K562 (cell line): ENCODE measurements at regions not wholly inside any gene's neighbourhood (a gene's known extent, or its start where the extent isn't known, plus 50 kb on each side); places are given as distances from the start of the nearest gene placed in this dataset.

ENCODE experiments used
- ATAC-seq: fragments of 200-7000 bp; cut with Tn5 transposase; 3 replicates; pipeline ENCODE4 v1.9.1; 2020; ENCODE audit warnings: moderate library complexity
- BruUV-seq: library from RNA; stranded (reverse); fragments of 400-500 nt; replicated peaks from 2 replicates; lab custom pipeline; 2021; lab: Mats Ljungman, UMichigan
- CTCF ChIA-PET: fragments of 300-600 bp; formaldehyde crosslinking; extraction: SDS; loops from one replicate; lab custom pipeline; 2021; ENCODE audit warnings: low intra/inter-chr PET ratio; lab: Yijun Ruan, JAX
- POLR2A ChIA-PET: fragments of 300-600, 350-650 bp; sonication (Branson Sonifier 250); formaldehyde crosslinking; extraction: SDS; loops from one replicate; lab custom pipeline; 2021; ENCODE audit warnings: antibody characterized with exemption, inconsistent platforms; lab: Yijun Ruan, JAX
- DNase-seq, 4 experiments: peaks; one replicate each; pipeline versions ENCODE4 v3.0.0 to v3.0.0-alpha.2; 2011 to 2018; ENCODE audit warnings: low spot score in 3 of 4, mixed read lengths in 3 of 4; ENCODE audit errors: extremely low read depth in 1 of 4
- FAIRE-seq: peaks from 2 replicates; lab custom pipeline; 2011; peaks lifted over from hg19 to GRCh38; lab: Jason Lieb, UNC
- H2AFZ ChIP-seq: 2 replicates; pipeline ENCODE4 v1.6.0; 2011; ENCODE audit warnings: low read depth, low read length, control low read depth, inconsistent platforms
- H3K27ac ChIP-seq: fragments of 200-600 bp; 3 replicates; pipeline ENCODE4 v1.8.0; 2011; ENCODE audit warnings: low read depth, mild to moderate bottlenecking, control low read depth, inconsistent platforms, low read length, moderate library complexity, mixed read lengths; ENCODE audit errors: extremely low read depth
- H3K27me3 ChIP-seq, 2 experiments: fragments of 300-600 bp in 1 of 2; 2 replicates in 1 of 2; 3 replicates in 1 of 2; pipeline versions ENCODE4 v1.6.0 to v1.8.0; 2011; ENCODE audit warnings: inconsistent platforms in 2 of 2, low read length in 2 of 2, mild to moderate bottlenecking in 1 of 2, mixed read lengths in 1 of 2, moderate library complexity in 1 of 2; ENCODE audit not compliant: control insufficient read depth in 2 of 2, insufficient read depth in 2 of 2
- H3K36me3 ChIP-seq: fragments of 300-600 bp; 3 replicates; pipeline ENCODE4 v1.8.0; 2011; ENCODE audit warnings: mild to moderate bottlenecking, low read length, inconsistent platforms; ENCODE audit not compliant: control insufficient read depth, insufficient read depth
- H3K4me1 ChIP-seq, 2 experiments: fragments of 200-600 bp in 1 of 2; replicated peaks in 1 of 2; 2 replicates in 1 of 2; 3 replicates in 1 of 2; pipeline versions ENCODE4 v1.5.1 to v1.8.0; 2011; ENCODE audit warnings: inconsistent platforms in 2 of 2, low read length in 2 of 2, mild to moderate bottlenecking in 1 of 2, mixed read lengths in 1 of 2, moderate library complexity in 1 of 2; ENCODE audit not compliant: control insufficient read depth in 2 of 2, insufficient read depth in 2 of 2
- H3K4me2 ChIP-seq: 2 replicates; pipeline ENCODE4 v1.6.1; 2011; ENCODE audit warnings: low read length, control low read depth, inconsistent platforms, mixed read lengths; ENCODE audit not compliant: insufficient read depth
- H3K4me3 ChIP-seq: fragments of 200-600 bp; sonication (generic), shearing (Covaris generic); 2 replicates; pipeline ENCODE4 v1.5.1; 2016; ENCODE audit warnings: control low read depth, inconsistent platforms
- H3K79me2 ChIP-seq: fragments of 200-600 bp; 3 replicates; pipeline ENCODE4 v1.8.0; 2011; ENCODE audit warnings: low read length, inconsistent platforms; ENCODE audit not compliant: control insufficient read depth, insufficient read depth
- H3K9ac ChIP-seq, 2 experiments: 2 replicates each; pipeline versions ENCODE4 v1.6.0 to v1.6.1; 2011; ENCODE audit warnings: low read depth in 2 of 2, low read length in 2 of 2, control low read depth in 1 of 2, inconsistent platforms in 1 of 2, mild to moderate bottlenecking in 1 of 2, mixed read lengths in 1 of 2; ENCODE audit not compliant: insufficient read depth in 1 of 2
- H3K9me1 ChIP-seq: one replicate; pipeline ENCODE4 v1.6.0; 2011; ENCODE audit warnings: inconsistent platforms, mild to moderate bottlenecking, low read length, moderate library complexity; ENCODE audit not compliant: control insufficient read depth, insufficient read depth
- H3K9me3 ChIP-seq: replicated peaks from 2 replicates; pipeline ENCODE4 v1.5.1; 2011; ENCODE audit warnings: low read depth, low read length, inconsistent platforms; ENCODE audit not compliant: control insufficient read depth, insufficient read depth
- H4K20me1 ChIP-seq: replicated peaks from 2 replicates; pipeline ENCODE4 v1.6.1; 2011; ENCODE audit warnings: low read length, inconsistent platforms, mixed read lengths; ENCODE audit not compliant: control insufficient read depth, insufficient read depth
- BCLAF1 ChIP-seq, 2 experiments: fragments of 450-650 bp in 1 of 2; IDR thresholded peaks; 2 replicates each; pipeline ENCODE4 v1.6.1; 2011 to 2017; ENCODE audit warnings: low read depth in 2 of 2, antibody characterized with exemption in 1 of 2, borderline replicate concordance in 1 of 2, low read length in 1 of 2, mild to moderate bottlenecking in 1 of 2, mixed read lengths in 1 of 2; ENCODE audit not compliant: control insufficient read depth in 1 of 2
- ELF2 ChIP-seq: fragments of 250-450 bp; sonication (Bioruptor Pico); IDR thresholded peaks from 2 replicates; pipeline ENCODE4 v1.5.0; 2021; ENCODE audit warnings: mild to moderate bottlenecking
- FOXK2 ChIP-seq, 2 experiments: fragments of 450-650 bp; IDR thresholded peaks in 1 of 2; conservative IDR thresholded peaks in 1 of 2; 2 replicates each; pipeline ENCODE4 v1.6.1; 2016; ENCODE audit warnings: low read depth in 2 of 2, mild to moderate bottlenecking in 1 of 2
- HNRNPLL ChIP-seq: fragments of 200-400 bp; formaldehyde crosslinking; IDR thresholded peaks from 2 replicates; pipeline ENCODE4 v1.6.1; 2017; ENCODE audit warnings: low read length, low read depth, mild to moderate bottlenecking; ENCODE audit not compliant: poor library complexity, severe bottlenecking
- HOXB6 ChIP-seq: fragments of 250-450 bp; sonication (Bioruptor Pico); IDR thresholded peaks from 2 replicates; pipeline ENCODE4 v1.5.1; 2022; ENCODE audit warnings: mild to moderate bottlenecking, borderline replicate concordance
- PHB ChIP-seq: fragments of 250-450 bp; sonication (Bioruptor Pico); IDR thresholded peaks from 2 replicates; pipeline ENCODE4 v1.5.0; 2021
- SMAD3 ChIP-seq: fragments of 450-650 bp; formaldehyde crosslinking; conservative IDR thresholded peaks from 2 replicates; pipeline ENCODE4 v1.4.0; 2020; ENCODE audit warnings: mild to moderate bottlenecking
- ZBTB5 ChIP-seq: fragments of 450-650 bp; IDR thresholded peaks from 2 replicates; pipeline ENCODE4 v1.6.1; 2017; ENCODE audit warnings: antibody characterized with exemption
- ZFPM2 ChIP-seq: fragments of 250-450 bp; sonication (Bioruptor Pico); IDR thresholded peaks from 2 replicates; pipeline ENCODE4 v1.5.1; 2022; ENCODE audit warnings: mild to moderate bottlenecking
- WGBS: fragments of 100-300 bp; shearing (Covaris generic); methylation state at CpG from one replicate; pipeline ENCODE4 v1.1.6; 2016; ENCODE audit warnings: low coverage, mixed read lengths; ENCODE audit not compliant: insufficient coverage; ENCODE audit errors: missing lambda C conversion rate; 5-methylcytosine and 5-hydroxymethylcytosine counted together
- in situ Hi-C: fragments of 300-500 bp; cut with MboI; formaldehyde crosslinking; loops from 4 replicates; pipeline ENCODE4 v1.15.0; 2018; ENCODE audit warnings: inconsistent platforms, mixed read lengths
- intact Hi-C: fragments of 100-400 bp; cut with micrococcal nuclease; formaldehyde crosslinking; loops from 2 replicates; pipeline ENCODE4 v1.14.2; 2022
- TF ChIP-seq, protein P1 (sequence below): fragments of 450-650 bp; conservative IDR thresholded peaks from 2 replicates; pipeline ENCODE4 v1.6.1; 2016; ENCODE audit warnings: missing genetic modification characterization, low read depth, mild to moderate bottlenecking, control low read depth, missing compliant biosample characterization
- TF ChIP-seq, protein P2 (sequence below), 3 experiments: fragments of 200-800 bp in 1 of 3; sonication (Bioruptor generic) in 1 of 3; sonication (generic) in 1 of 3; formaldehyde crosslinking in 1 of 3; IDR thresholded peaks; 2 replicates each; pipeline versions ENCODE4 v1.6.1 to v1.8.0; 2016 to 2022; ENCODE audit warnings: mild to moderate bottlenecking in 2 of 3, missing compliant biosample characterization in 2 of 3, missing genetic modification characterization in 2 of 3, missing genetic modification reagents in 1 of 3

DNA sequence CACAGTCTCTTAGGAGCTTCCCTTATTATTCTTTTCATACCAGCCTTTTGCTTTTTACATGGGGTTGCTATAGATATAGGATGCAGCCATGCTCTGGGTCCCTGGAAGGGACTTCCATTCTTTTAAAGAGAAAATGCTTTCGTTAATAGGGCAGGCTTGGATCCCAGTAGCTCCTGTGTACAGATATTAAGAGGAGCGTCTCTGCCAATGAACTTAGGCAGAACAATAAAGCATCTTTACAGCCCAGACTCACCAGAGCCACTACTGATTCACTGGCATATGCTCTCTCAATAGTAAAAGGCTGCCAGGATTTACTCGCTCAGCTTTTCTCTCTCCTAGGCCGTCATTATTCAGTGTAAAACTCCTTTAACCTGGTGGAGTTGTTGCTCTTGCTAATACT lies 1385.4 kb upstream of the PIK3C3 start:
- FAIRE-seq, result no peak
- H3K27ac ChIP-seq, result no peak overlapping the region
- H4K20me1 ChIP-seq, result no peaks in the 10 kb centered on the region
- ChIA-PET POLR2A (interaction anchor here (0.6 kb wide), 1 partner anchor 1069 kb away, joined by 3 read pairs; no protein-coding TSS in a partner anchor), CTCF (no interaction called here)
- no peak overlapping the region for H2AFZ ChIP-seq
- H3K4me1 ChIP-seq, result no peaks in the 10 kb centered on the region
- H3K9me3 ChIP-seq, result no peaks in the 10 kb centered on the region
- no peak overlapping the region for H3K4me3 ChIP-seq
- in situ Hi-C loops, result no loop called here
- H3K36me3 ChIP-seq, result no peaks in the 10 kb centered on the region
- H3K79me2 ChIP-seq, result no peaks in the 10 kb centered on the region
- H3K9me1 ChIP-seq, result no peaks in the 10 kb centered on the region
- H3K9ac ChIP-seq, result no peak overlapping the region
- H3K4me2 ChIP-seq, result no peak overlapping the region
- ATAC-seq, result no peak
- intact Hi-C loops, result no loop called here
- 2% methylated on average over 4 of the region's 4 CpGs for WGBS
- DNase-seq, result no peak
- no TSS peak for BruUV-seq
- H3K27me3 ChIP-seq, result no peaks in the 10 kb centered on the region
- TF ChIP-seq ELF2, result no peak
- TF ChIP-seq FOXK2 (conservative IDR thresholded peaks at IDR 0.05 in 1 of 2, IDR thresholded peaks at IDR 0.05 in 1 of 2; ENCODE audit: low read depth in 2 of 2), result no peak
- TF ChIP-seq ZFPM2 (CRISPR knock-in tag), result no peak
- no peak for TF ChIP-seq HNRNPLL
- TF ChIP-seq, protein P1, sequence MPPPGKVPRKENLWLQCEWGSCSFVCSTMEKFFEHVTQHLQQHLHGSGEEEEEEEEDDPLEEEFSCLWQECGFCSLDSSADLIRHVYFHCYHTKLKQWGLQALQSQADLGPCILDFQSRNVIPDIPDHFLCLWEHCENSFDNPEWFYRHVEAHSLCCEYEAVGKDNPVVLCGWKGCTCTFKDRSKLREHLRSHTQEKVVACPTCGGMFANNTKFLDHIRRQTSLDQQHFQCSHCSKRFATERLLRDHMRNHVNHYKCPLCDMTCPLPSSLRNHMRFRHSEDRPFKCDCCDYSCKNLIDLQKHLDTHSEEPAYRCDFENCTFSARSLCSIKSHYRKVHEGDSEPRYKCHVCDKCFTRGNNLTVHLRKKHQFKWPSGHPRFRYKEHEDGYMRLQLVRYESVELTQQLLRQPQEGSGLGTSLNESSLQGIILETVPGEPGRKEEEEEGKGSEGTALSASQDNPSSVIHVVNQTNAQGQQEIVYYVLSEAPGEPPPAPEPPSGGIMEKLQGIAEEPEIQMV (tag), result no peak
- TF ChIP-seq PHB (CRISPR knock-in tag), result no peak
- no peak for TF ChIP-seq BCLAF1 (IDR thresholded peaks at IDR 0.05; ENCODE audit: borderline replicate concordance in 1 of 2, control insufficient read depth in 1 of 2, low read depth in 2 of 2, low read length in 1 of 2)
- TF ChIP-seq, protein P2, sequence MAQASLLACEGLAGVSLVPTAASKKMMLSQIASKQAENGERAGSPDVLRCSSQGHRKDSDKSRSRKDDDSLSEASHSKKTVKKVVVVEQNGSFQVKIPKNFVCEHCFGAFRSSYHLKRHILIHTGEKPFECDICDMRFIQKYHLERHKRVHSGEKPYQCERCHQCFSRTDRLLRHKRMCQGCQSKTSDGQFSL (CRISPR knock-in tag; IDR thresholded peaks at IDR 0.05), result no peak
- TF ChIP-seq, protein P2 (tag; IDR thresholded peaks at IDR 0.05), result no peak
- no peak for TF ChIP-seq ZBTB5
- TF ChIP-seq HOXB6, result no peak
- no peak for TF ChIP-seq SMAD3 (CRISPR knock-in tag)
